ENCODE measurements at regions not wholly inside any gene's neighbourhood (a gene's known extent, or its start where the extent isn't known, plus 50 kb on each side); places are given as distances from the start of the nearest gene placed in this dataset.
"Not testable (repeated sequence)": the region's sequence is repeated elsewhere in the genome, so short reads cannot be mapped to it uniquely, and the experiment has no call there.

DNA sequence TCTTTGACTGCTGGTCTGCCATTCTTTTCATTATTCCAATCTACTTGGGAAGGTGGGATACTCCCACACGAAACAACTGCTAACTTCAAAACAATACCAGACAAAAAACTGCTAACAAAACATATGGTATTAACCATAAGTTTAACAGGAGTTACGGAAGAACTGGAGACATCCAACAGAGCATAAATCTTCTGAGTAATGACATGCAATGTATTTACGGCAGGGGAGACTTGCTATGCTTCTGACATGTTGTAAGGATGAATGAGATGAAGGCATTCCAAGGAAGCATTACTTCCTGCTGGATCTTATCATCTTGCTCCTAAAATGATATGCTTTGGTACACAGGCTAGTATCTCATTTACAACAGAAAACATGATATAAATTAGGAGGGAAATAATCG lies 85.8 kb downstream of the ZNF92 start:
- H3K9me3 ChIP-seq (ENCODE audit: control insufficient read depth in 2 of 3, insufficient read depth in 1 of 3, low read length in 3 of 3) = no peaks in the 10 kb centered on the region
- H3K27ac ChIP-seq (ENCODE audit: low read depth in 2 of 2, low read length in 2 of 2) = no peak overlapping the region
- no peaks in the 10 kb centered on the region for H3K27me3 ChIP-seq (ENCODE audit: control insufficient read depth, insufficient read depth, low read length)
- FAIRE-seq (no peak), DNase-seq (peak in 2 of 5 donors; percentile 49 to 50)
- H3K4me1 ChIP-seq (ENCODE audit: control insufficient read depth in 2 of 3, insufficient read depth in 2 of 3, low read depth in 1 of 3, low read length in 3 of 3) = no peaks in the 10 kb centered on the region
- intact Hi-C loops (cut with DNase I) = no loop called here
- no peaks in the 10 kb centered on the region for H3K36me3 ChIP-seq (ENCODE audit: control insufficient read depth in 2 of 3, insufficient read depth in 3 of 3, low read length in 3 of 3)
- TF ChIP-seq, protein P1, sequence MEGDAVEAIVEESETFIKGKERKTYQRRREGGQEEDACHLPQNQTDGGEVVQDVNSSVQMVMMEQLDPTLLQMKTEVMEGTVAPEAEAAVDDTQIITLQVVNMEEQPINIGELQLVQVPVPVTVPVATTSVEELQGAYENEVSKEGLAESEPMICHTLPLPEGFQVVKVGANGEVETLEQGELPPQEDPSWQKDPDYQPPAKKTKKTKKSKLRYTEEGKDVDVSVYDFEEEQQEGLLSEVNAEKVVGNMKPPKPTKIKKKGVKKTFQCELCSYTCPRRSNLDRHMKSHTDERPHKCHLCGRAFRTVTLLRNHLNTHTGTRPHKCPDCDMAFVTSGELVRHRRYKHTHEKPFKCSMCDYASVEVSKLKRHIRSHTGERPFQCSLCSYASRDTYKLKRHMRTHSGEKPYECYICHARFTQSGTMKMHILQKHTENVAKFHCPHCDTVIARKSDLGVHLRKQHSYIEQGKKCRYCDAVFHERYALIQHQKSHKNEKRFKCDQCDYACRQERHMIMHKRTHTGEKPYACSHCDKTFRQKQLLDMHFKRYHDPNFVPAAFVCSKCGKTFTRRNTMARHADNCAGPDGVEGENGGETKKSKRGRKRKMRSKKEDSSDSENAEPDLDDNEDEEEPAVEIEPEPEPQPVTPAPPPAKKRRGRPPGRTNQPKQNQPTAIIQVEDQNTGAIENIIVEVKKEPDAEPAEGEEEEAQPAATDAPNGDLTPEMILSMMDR (IDR thresholded peaks at IDR 0.05; ENCODE audit: borderline replicate concordance, extremely low read depth, insufficient read depth) = no peak
- H3K9ac ChIP-seq (ENCODE audit: low read length in 3 of 3) = no peak overlapping the region
- H3K4me3 ChIP-seq (ENCODE audit: low read length in 3 of 3) = no peak overlapping the region

DNA sequence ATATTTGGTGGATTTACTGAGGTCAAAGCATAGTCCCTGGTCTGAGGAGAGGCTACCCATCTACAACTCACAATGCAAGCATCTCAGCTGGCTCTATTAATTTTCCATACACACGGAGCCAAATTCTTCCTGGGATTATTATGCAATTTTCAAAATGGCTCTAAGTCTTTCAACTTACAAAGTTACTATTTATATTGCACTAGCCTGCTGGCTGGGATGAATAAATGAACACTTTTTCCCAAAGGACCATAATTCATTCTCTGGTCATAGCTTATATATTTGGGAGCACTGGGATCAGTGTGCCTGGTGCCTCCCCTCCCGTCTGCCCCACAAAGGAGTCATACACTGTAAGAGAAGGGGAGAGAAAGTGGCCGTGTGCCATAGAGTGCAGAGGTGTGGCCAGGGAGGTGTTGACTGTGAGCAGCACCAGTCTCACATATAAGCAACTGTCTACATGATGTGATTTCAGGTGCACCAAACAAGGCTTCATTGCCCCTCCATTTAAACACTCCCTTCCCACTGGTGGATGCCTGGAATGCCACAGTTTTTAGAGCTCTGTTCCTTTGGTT lies 88.6 kb downstream of the ZNF92 start:
- TF ChIP-seq, protein P1 (IDR thresholded peaks at IDR 0.05; ENCODE audit: borderline replicate concordance, extremely low read depth, insufficient read depth) = no peak
- intact Hi-C loops (cut with DNase I) = no loop called here
- no peak for DNase-seq
- Histone ChIP-seq H3K27ac (ENCODE audit: low read depth in 2 of 2, low read length in 2 of 2) (no peak overlapping the region), H3K27me3 (ENCODE audit: control insufficient read depth, insufficient read depth, low read length) (no peaks in the 10 kb centered on the region), H3K9me3 (ENCODE audit: control insufficient read depth in 2 of 3, insufficient read depth in 1 of 3, low read length in 3 of 3) (no peaks in the 10 kb centered on the region), H3K9ac (ENCODE audit: low read length in 3 of 3) (no peak overlapping the region), H3K36me3 (ENCODE audit: control insufficient read depth in 2 of 3, insufficient read depth in 3 of 3, low read length in 3 of 3) (no peaks in the 10 kb centered on the region), H3K4me1 (ENCODE audit: control insufficient read depth in 2 of 3, insufficient read depth in 2 of 3, low read depth in 1 of 3, low read length in 3 of 3) (no peaks in the 10 kb centered on the region), H3K4me3 (ENCODE audit: low read length in 3 of 3) (no peak overlapping the region)
- no peak for FAIRE-seq

DNA sequence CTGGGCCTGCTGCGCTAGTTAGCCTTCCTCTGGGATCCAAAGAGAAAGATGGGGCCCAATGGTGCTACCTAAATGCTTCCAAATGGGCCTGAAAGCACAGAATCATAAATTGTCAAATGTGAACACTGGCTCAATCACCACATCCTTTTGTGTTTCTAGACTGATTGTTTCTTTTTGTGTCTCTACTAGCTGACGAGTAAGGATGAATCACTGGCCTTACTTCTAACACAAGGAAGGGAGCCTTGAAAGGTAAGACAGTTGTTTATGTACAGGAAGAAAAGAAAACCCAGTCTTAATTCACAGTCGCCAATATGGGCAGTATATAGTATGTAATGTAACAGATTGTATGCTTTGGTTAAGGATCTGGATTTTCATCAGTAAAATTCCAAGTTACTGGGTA lies 89.5 kb downstream of the ZNF92 start:
- Histone ChIP-seq H3K27ac (ENCODE audit: low read depth in 2 of 2, low read length in 2 of 2) (no peak overlapping the region), H3K27me3 (ENCODE audit: control insufficient read depth, insufficient read depth, low read length) (no peaks in the 10 kb centered on the region), H3K4me3 (ENCODE audit: low read length in 3 of 3) (no peak overlapping the region), H3K9me3 (ENCODE audit: control insufficient read depth in 2 of 3, insufficient read depth in 1 of 3, low read length in 3 of 3) (no peaks in the 10 kb centered on the region), H3K36me3 (ENCODE audit: control insufficient read depth in 2 of 3, insufficient read depth in 3 of 3, low read length in 3 of 3) (no peaks in the 10 kb centered on the region), H3K9ac (ENCODE audit: low read length in 3 of 3) (no peak overlapping the region), H3K4me1 (ENCODE audit: control insufficient read depth in 2 of 3, insufficient read depth in 2 of 3, low read depth in 1 of 3, low read length in 3 of 3) (no peaks in the 10 kb centered on the region)
- FAIRE-seq (no peak), DNase-seq (no peak)
- TF ChIP-seq, protein P1 (IDR thresholded peaks at IDR 0.05; ENCODE audit: borderline replicate concordance, extremely low read depth, insufficient read depth) = no peak
- intact Hi-C loops (cut with DNase I) = no loop called here

DNA sequence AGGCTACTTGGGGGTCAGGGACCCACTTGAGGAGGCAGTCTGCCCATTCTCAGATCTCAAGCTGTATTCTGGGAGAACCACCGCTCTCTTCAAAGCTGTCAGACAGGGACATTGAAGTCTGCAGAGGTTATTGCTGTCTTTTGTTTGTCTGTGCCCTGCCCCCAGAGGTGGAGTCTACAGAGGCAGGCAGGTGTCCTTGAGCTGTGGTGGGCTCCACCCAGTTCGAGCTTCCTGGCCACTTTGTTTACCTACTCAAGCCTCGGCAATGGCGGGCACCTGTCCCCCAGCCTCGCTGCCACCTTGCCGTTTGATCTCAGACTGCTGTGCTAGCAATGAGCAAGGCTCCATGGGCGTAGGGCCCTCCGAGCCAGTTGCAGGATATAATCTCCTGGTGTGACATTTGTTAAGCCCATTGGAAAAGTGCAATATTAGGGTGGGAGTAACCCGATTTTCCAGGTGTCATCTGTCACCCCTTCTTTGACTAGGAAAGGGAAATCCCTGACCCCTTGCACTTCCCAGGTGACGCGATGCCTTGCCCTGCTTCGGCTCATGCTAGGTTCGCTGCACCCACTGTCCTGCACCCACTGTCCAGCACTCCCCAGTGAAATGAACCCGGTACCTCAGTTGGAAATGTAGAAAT lies 96.4 kb downstream of the ZNF92 start:
- H3K4me1 ChIP-seq (ENCODE audit: control insufficient read depth in 2 of 3, insufficient read depth in 2 of 3, low read depth in 1 of 3, low read length in 3 of 3); H3K27me3 ChIP-seq (ENCODE audit: control insufficient read depth, insufficient read depth, low read length); DNase-seq; H3K9me3 ChIP-seq (ENCODE audit: control insufficient read depth in 2 of 3, insufficient read depth in 1 of 3, low read length in 3 of 3); H3K27ac ChIP-seq (ENCODE audit: low read depth in 2 of 2, low read length in 2 of 2); FAIRE-seq; intact Hi-C loops (cut with DNase I); H3K4me3 ChIP-seq (ENCODE audit: low read length in 3 of 3); H3K36me3 ChIP-seq (ENCODE audit: control insufficient read depth in 2 of 3, insufficient read depth in 3 of 3, low read length in 3 of 3); H3K9ac ChIP-seq (ENCODE audit: low read length in 3 of 3): not testable (repeated sequence)
